ENCODE measurements at regions not wholly inside any gene's neighbourhood (a gene's known extent, or its start where the extent isn't known, plus 50 kb on each side); places are given as distances from the start of the nearest gene placed in this dataset.

- no peaks in the 10 kb centered on the region for H3K36me3 ChIP-seq (ENCODE audit: insufficient read depth in 1 of 2, low read depth in 1 of 2)
- H3K4me3 ChIP-seq: no peak overlapping the region
- no peak overlapping the region for H3K27ac ChIP-seq
- no peak for TF ChIP-seq CTCF (IDR thresholded peaks at IDR 0.05)
- H3K9me3 ChIP-seq: no peaks in the 10 kb centered on the region
- intact Hi-C loops (cut with DNase I): no loop called here
- H3K4me1 ChIP-seq: no peaks in the 10 kb centered on the region
- 86 to 90% (median 87%) methylated on average over 1 of the region's 1 CpG for WGBS, 3 donors
- no peaks in the 10 kb centered on the region for H3K27me3 ChIP-seq (ENCODE audit: insufficient read depth in 3 of 3, low read length in 2 of 3)
- no peak for DNase-seq
- no peak for ATAC-seq
Measured at GRCh38 chr2:182565911-182566567, 139.2 kb upstream of the PDE1A start.

GRCh38 chr2:182573553-182573952 lies 142.5 kb upstream of the DNAJC10 start:
- no peaks in the 10 kb centered on the region for H3K27me3 ChIP-seq (ENCODE audit: insufficient read depth in 3 of 3, low read length in 2 of 3)
- H3K36me3 ChIP-seq (ENCODE audit: insufficient read depth in 1 of 2, low read depth in 1 of 2): no peaks in the 10 kb centered on the region
- ATAC-seq (no peak), DNase-seq (no peak)
- intact Hi-C loops (cut with DNase I): no loop called here
- H3K9me3 ChIP-seq: no peaks in the 10 kb centered on the region
- no peak overlapping the region for H3K27ac ChIP-seq
- no peak overlapping the region for H3K4me3 ChIP-seq
- WGBS, 3 donors: 96 to 97% (median 97%) methylated on average over 4 of the region's 4 CpGs
- no peaks in the 10 kb centered on the region for H3K4me1 ChIP-seq
- no peak for TF ChIP-seq CTCF (IDR thresholded peaks at IDR 0.05)

- Histone ChIP-seq H3K27me3 (ENCODE audit: insufficient read depth in 3 of 3, low read length in 2 of 3) (no peaks in the 10 kb centered on the region), H3K4me1 (no peaks in the 10 kb centered on the region), H3K4me3 (no peak overlapping the region), H3K36me3 (ENCODE audit: insufficient read depth in 1 of 2, low read depth in 1 of 2) (no peaks in the 10 kb centered on the region), H3K27ac (no peak overlapping the region), H3K9me3 (no peaks in the 10 kb centered on the region)
- WGBS, 3 donors: 88 to 90% (median 90%) methylated on average over 3 to 6 of the region's 6 CpGs
- ATAC-seq (no peak), DNase-seq (no peak)
- no peak for TF ChIP-seq CTCF (IDR thresholded peaks at IDR 0.05)
- intact Hi-C loops (cut with DNase I): no loop called here
Measured at GRCh38 chr2:182577816-182578215, 138.2 kb upstream of the DNAJC10 start.

- Histone ChIP-seq H3K4me1 (no peaks in the 10 kb centered on the region), H3K4me3 (no peak overlapping the region), H3K9me3 (no peaks in the 10 kb centered on the region), H3K36me3 (ENCODE audit: insufficient read depth in 1 of 2, low read depth in 1 of 2) (no peaks in the 10 kb centered on the region), H3K27me3 (ENCODE audit: insufficient read depth in 3 of 3, low read length in 2 of 3) (no peaks in the 10 kb centered on the region), H3K27ac (no peak overlapping the region)
- intact Hi-C loops (cut with DNase I): no loop called here
- TF ChIP-seq CTCF (IDR thresholded peaks at IDR 0.05): no peak
- WGBS, 3 donors: 42 to 56% (median 48%) methylated on average over 4 of the region's 4 CpGs
- no peak for ATAC-seq
- no peak for DNase-seq
Measured at GRCh38 chr2:182581196-182581935, 134.7 kb upstream of the DNAJC10 start.

Measured in psoas muscle (tissue), 7 donors.